ENCODE measurements at regions not wholly inside any gene's neighbourhood (a gene's known extent, or its start where the extent isn't known, plus 50 kb on each side); places are given as distances from the start of the nearest gene placed in this dataset.

GRCh38 chr3:110881069-110881468 is 190.5 kb upstream of the NECTIN3 start:
- H4K20me1 ChIP-seq (ENCODE audit: control insufficient read depth, insufficient read depth): no peaks in the 10 kb centered on the region
- POLR2A ChIA-PET: no interaction called here
- H3K27ac ChIP-seq (ENCODE audit: control insufficient read depth, insufficient read depth): no peak overlapping the region
- FAIRE-seq (no peak), DNase-seq (ENCODE audit: low read depth, low spot score) (no peak), ATAC-seq (peak; percentile 78)
- H3K9me3 ChIP-seq (replicated peaks; ENCODE audit: control insufficient read depth, insufficient read depth, low read length): no peaks in the 10 kb centered on the region
- CTCF ChIA-PET: interaction anchor here (0.6 to 1.3 kb wide), 3 partner anchors 14 to 555 kb away, joined by 3 read pairs; no protein-coding TSS in a partner anchor
- no peak overlapping the region for H2AFZ ChIP-seq (ENCODE audit: control insufficient read depth, low read depth, low read length)
- no peaks in the 10 kb centered on the region for H3K36me3 ChIP-seq (ENCODE audit: control insufficient read depth in 2 of 2, insufficient read depth in 2 of 2, low read length in 1 of 2)
- no peak overlapping the region for H3K4me3 ChIP-seq
- H3K79me2 ChIP-seq (ENCODE audit: control insufficient read depth, insufficient read depth, low read length): no peaks in the 10 kb centered on the region
- 20% methylated on average over 4 of the region's 4 CpGs for WGBS (ENCODE audit: insufficient coverage, insufficient replicate concordance, low lambda C conversion rate, missing lambda C conversion rate)
- in situ Hi-C loops (cut with MboI): no loop called here
- H3K9ac ChIP-seq (ENCODE audit: control insufficient read depth, insufficient read depth, low read length): no peak overlapping the region
- BruUV-seq (replicated peaks): no TSS peak
- RAD21 ChIA-PET (ENCODE audit: unreplicated experiment): no interaction called here
- intact Hi-C loops (cut with micrococcal nuclease; ENCODE audit: unreplicated experiment): no loop called here
- H3K27me3 ChIP-seq (replicated peaks in 1 of 2; ENCODE audit: control insufficient read depth in 2 of 2, insufficient read depth in 2 of 2, low read length in 1 of 2): no peaks in the 10 kb centered on the region
- no peak overlapping the region for H3K4me2 ChIP-seq (ENCODE audit: control insufficient read depth, insufficient read depth)
- H3K4me1 ChIP-seq (ENCODE audit: control insufficient read depth, insufficient read depth, low read length): no peaks in the 10 kb centered on the region
- SMC1A ChIA-PET (ENCODE audit: uncharacterized antibody, unreplicated experiment): interaction anchor here (0.7 to 1.3 kb wide), 2 partner anchors 40 to 658 kb away, joined by 3 read pairs; no protein-coding TSS in a partner anchor
- TF ChIP-seq, protein P1, sequence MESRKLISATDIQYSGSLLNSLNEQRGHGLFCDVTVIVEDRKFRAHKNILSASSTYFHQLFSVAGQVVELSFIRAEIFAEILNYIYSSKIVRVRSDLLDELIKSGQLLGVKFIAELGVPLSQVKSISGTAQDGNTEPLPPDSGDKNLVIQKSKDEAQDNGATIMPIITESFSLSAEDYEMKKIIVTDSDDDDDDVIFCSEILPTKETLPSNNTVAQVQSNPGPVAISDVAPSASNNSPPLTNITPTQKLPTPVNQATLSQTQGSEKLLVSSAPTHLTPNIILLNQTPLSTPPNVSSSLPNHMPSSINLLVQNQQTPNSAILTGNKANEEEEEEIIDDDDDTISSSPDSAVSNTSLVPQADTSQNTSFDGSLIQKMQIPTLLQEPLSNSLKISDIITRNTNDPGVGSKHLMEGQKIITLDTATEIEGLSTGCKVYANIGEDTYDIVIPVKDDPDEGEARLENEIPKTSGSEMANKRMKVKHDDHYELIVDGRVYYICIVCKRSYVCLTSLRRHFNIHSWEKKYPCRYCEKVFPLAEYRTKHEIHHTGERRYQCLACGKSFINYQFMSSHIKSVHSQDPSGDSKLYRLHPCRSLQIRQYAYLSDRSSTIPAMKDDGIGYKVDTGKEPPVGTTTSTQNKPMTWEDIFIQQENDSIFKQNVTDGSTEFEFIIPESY (IDR thresholded peaks at IDR 0.05): no peak
- TF ChIP-seq TCF12 (IDR thresholded peaks at IDR 0.05; ENCODE audit: low read depth, low read length) (no peak), TBL1XR1 (IDR thresholded peaks at IDR 0.05; ENCODE audit: low read depth, low read length) (no peak), MEF2B (IDR thresholded peaks at IDR 0.05; ENCODE audit: partially characterized antibody, poor library complexity, severe bottlenecking) (no peak), ZBTB40 (IDR thresholded peaks at IDR 0.05; ENCODE audit: borderline replicate concordance) (no peak), BCL3 (IDR thresholded peaks at IDR 0.05; ENCODE audit: borderline replicate concordance, insufficient read depth, low read depth, low read length, poor library complexity, severe bottlenecking) (no peak), STAT1 (conservative IDR thresholded peaks at IDR 0.05) (no peak), RAD51 (IDR thresholded peaks at IDR 0.05) (no peak), RAD21 (IDR thresholded peaks at IDR 0.05; ENCODE audit: insufficient read depth, low read depth, low read length) (0 out of 2 replicates have a peak, but pooled peaks have one; percentile 6), KLF5 (IDR thresholded peaks at IDR 0.05; ENCODE audit: partially characterized antibody) (no peak), ZNF687 (IDR thresholded peaks at IDR 0.05) (no peak), NBN (IDR thresholded peaks at IDR 0.05) (no peak)

Measured in GM12878 (cell line).